ENCODE measurements at regions not wholly inside any gene's neighbourhood (a gene's known extent, or its start where the extent isn't known, plus 50 kb on each side); places are given as distances from the start of the nearest gene placed in this dataset.

DNA sequence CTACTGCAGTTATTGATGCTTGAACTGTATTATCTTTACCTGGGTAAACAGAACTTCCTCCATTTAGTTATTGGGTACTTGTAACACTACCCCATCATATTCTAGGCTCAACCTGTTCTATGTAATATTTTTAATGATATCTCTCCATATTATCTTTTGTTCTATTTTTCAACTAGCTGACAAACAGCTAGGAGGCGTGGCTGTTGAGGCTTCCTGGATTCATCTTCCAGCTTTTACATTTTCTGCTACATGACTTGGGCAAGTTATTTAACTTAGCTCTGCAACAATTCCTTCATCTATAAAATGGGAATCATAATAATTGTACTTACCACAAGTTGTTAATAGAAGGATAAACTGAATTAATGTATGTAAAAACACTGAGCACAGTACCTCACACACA, 349.3 kb downstream of the PTTG2 start:
- Histone ChIP-seq H3K9me3 (ENCODE audit: severe bottlenecking) (no peaks in the 10 kb centered on the region), H3K27ac (no peak overlapping the region), H3K4me3 (ENCODE audit: low read depth, low read length) (no peak overlapping the region), H3K27me3 (ENCODE audit: insufficient read depth, low read depth, severe bottlenecking) (no peaks in the 10 kb centered on the region), H3K36me3 (no peaks in the 10 kb centered on the region)
- TF ChIP-seq, protein P1, sequence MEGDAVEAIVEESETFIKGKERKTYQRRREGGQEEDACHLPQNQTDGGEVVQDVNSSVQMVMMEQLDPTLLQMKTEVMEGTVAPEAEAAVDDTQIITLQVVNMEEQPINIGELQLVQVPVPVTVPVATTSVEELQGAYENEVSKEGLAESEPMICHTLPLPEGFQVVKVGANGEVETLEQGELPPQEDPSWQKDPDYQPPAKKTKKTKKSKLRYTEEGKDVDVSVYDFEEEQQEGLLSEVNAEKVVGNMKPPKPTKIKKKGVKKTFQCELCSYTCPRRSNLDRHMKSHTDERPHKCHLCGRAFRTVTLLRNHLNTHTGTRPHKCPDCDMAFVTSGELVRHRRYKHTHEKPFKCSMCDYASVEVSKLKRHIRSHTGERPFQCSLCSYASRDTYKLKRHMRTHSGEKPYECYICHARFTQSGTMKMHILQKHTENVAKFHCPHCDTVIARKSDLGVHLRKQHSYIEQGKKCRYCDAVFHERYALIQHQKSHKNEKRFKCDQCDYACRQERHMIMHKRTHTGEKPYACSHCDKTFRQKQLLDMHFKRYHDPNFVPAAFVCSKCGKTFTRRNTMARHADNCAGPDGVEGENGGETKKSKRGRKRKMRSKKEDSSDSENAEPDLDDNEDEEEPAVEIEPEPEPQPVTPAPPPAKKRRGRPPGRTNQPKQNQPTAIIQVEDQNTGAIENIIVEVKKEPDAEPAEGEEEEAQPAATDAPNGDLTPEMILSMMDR (IDR thresholded peaks at IDR 0.05; ENCODE audit: low read depth, low read length), result no peak
- no peak for DNase-seq

- H3K4me3 ChIP-seq (ENCODE audit: low read depth, low read length), result no peak overlapping the region
- TF ChIP-seq, protein P1 (IDR thresholded peaks at IDR 0.05; ENCODE audit: low read depth, low read length), result no peak
- no peak for DNase-seq
- H3K9me3 ChIP-seq (ENCODE audit: severe bottlenecking), result no peaks in the 10 kb centered on the region
- no peak overlapping the region for H3K27ac ChIP-seq
- H3K36me3 ChIP-seq, result no peaks in the 10 kb centered on the region
- no peaks in the 10 kb centered on the region for H3K27me3 ChIP-seq (ENCODE audit: insufficient read depth, low read depth, severe bottlenecking)
Measured at GRCh38 chr4:38310446-38311043, 350.3 kb downstream of the PTTG2 start.

DNA sequence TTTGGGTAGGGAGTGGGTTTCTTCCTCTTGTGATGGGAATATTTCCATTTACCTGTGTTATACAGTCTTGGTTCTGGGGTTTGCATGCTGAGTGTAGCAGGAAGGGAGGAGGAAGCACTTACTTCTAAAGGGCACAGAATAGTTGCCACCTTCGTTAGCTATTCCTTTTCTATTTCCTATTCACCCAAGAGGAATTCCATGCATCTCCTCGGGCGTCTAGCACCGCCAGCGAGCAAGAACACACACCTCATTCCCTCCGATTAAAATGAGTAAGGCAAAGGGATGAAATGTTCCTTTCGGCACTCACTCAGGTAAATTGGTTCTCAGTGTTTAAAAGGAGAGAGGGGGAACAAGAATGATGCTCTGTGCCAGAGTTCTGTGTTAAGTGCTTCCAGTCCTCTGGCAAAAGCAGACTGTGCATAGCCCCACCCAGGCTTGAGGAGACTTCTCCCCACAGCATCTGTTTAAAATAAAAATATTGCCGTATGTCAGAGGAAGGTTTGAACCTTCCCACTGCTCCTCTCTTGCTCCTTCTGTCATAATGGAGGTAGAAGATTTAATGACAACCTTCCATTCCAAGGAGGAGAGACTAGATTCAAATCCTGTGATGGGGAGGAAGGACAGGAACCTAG, 351.4 kb downstream of the PTTG2 start:
- TF ChIP-seq, protein P1 (IDR thresholded peaks at IDR 0.05; ENCODE audit: low read depth, low read length), result no peak
- no peak for DNase-seq
- no peaks in the 10 kb centered on the region for H3K36me3 ChIP-seq
- no peaks in the 10 kb centered on the region for H3K9me3 ChIP-seq (ENCODE audit: severe bottlenecking)
- no peak overlapping the region for H3K4me3 ChIP-seq (ENCODE audit: low read depth, low read length)
- H3K27me3 ChIP-seq (ENCODE audit: insufficient read depth, low read depth, severe bottlenecking), result no peaks in the 10 kb centered on the region
- H3K27ac ChIP-seq, result no peak overlapping the region

GRCh38 chr4:38313175-38313574, 350.8 kb upstream of the KLF3 start:
- Histone ChIP-seq H3K9me3 (ENCODE audit: severe bottlenecking) (no peaks in the 10 kb centered on the region), H3K27me3 (ENCODE audit: insufficient read depth, low read depth, severe bottlenecking) (no peaks in the 10 kb centered on the region), H3K27ac (no peak overlapping the region), H3K36me3 (no peaks in the 10 kb centered on the region), H3K4me3 (ENCODE audit: low read depth, low read length) (no peak overlapping the region)
- TF ChIP-seq, protein P1 (IDR thresholded peaks at IDR 0.05; ENCODE audit: low read depth, low read length), result no peak
- no peak for DNase-seq

DNA sequence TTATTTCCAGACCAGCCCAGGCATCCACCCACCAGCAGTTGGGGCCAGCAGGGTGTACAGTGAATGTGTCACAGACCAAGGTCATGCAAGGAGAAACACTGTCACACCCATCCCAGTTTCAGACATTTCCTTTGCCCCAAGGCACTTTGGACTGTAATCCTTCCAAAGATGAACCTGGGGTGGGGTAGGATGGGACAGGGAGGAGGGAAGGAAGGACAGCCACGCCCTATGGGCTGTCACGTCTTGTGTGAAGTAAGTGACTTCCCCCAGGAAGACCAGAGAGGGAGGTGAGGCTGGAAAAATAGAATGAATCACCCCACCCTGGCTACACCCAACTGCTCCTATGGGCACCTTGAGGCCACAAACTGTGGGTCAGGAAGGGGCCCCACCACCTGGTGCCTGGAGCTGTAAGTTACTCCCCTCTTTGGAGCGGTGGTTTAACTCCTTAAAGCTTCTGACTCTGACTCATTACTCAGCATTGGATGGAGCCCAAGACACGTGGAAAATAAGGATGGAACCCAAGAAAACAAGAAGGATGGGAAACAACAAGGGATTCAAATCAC, 349.9 kb upstream of the KLF3 start:
- TF ChIP-seq, protein P1 (IDR thresholded peaks at IDR 0.05; ENCODE audit: low read depth, low read length), result no peak
- H3K4me3 ChIP-seq (ENCODE audit: low read depth, low read length), result no peak overlapping the region
- no peak overlapping the region for H3K27ac ChIP-seq
- H3K27me3 ChIP-seq (ENCODE audit: insufficient read depth, low read depth, severe bottlenecking), result no peaks in the 10 kb centered on the region
- no peaks in the 10 kb centered on the region for H3K9me3 ChIP-seq (ENCODE audit: severe bottlenecking)
- no peak for DNase-seq
- no peaks in the 10 kb centered on the region for H3K36me3 ChIP-seq

Data from WERI-Rb-1 (cell line).